H1 (cell line): ENCODE measurements at regions not wholly inside any gene's neighbourhood (a gene's known extent, or its start where the extent isn't known, plus 50 kb on each side); places are given as distances from the start of the nearest gene placed in this dataset.

Source experiments
- SAP30 ChIP-seq: fragments of 300-600 bp; sonication (generic); IDR thresholded peaks from 2 replicates; pipeline ENCODE4 v1.7.1; 2012; ENCODE audit warnings: low read length, moderate library complexity, mild to moderate bottlenecking, inconsistent platforms; ENCODE audit not compliant: insufficient read depth, insufficient replicate concordance
- SP4 ChIP-seq: IDR thresholded peaks from 2 replicates; pipeline ENCODE4 v1.6.1; 2012; ENCODE audit warnings: low read length, inconsistent platforms
- TF ChIP-seq, protein P1 (sequence below), 3 experiments: IDR thresholded peaks; 1 replicate in 2 of 3; 2 replicates in 1 of 3; pipeline versions ENCODE4 v1.5.1 to v1.6.1; 2011; ENCODE audit warnings: low read length in 3 of 3, mild to moderate bottlenecking in 3 of 3, inconsistent platforms in 2 of 3, low read depth in 1 of 3, moderate library complexity in 1 of 3; ENCODE audit not compliant: insufficient read depth in 1 of 3; ENCODE audit errors: control extremely low read depth in 1 of 3

DNA sequence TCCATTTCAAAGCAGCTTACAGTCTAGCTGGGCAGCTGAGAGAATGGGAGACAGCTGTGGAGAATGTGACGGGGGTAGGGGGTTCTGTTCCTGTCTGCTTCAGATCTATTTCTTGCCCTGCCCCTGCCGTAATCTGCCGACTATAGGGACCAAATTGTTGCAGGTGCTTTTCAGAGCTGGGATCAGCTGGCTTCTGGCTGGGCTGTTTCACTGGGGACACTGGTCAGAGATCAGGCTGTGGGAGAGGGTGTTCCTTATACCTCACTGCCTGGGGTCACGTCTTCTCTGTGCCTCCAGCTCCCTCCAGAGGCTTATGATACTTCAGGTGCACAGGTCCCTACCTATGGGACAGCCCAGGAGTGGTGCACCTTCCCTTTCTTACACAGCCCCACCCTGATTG lies 514.9 kb upstream of the GOT2 start (continued):
- TF ChIP-seq, protein P1, sequence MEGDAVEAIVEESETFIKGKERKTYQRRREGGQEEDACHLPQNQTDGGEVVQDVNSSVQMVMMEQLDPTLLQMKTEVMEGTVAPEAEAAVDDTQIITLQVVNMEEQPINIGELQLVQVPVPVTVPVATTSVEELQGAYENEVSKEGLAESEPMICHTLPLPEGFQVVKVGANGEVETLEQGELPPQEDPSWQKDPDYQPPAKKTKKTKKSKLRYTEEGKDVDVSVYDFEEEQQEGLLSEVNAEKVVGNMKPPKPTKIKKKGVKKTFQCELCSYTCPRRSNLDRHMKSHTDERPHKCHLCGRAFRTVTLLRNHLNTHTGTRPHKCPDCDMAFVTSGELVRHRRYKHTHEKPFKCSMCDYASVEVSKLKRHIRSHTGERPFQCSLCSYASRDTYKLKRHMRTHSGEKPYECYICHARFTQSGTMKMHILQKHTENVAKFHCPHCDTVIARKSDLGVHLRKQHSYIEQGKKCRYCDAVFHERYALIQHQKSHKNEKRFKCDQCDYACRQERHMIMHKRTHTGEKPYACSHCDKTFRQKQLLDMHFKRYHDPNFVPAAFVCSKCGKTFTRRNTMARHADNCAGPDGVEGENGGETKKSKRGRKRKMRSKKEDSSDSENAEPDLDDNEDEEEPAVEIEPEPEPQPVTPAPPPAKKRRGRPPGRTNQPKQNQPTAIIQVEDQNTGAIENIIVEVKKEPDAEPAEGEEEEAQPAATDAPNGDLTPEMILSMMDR (IDR thresholded peaks at IDR 0.05; ENCODE audit: control extremely low read depth in 1 of 3, insufficient read depth in 1 of 3, low read depth in 1 of 3, low read length in 3 of 3) = peak; percentile 52 to 64 (median 57)
- TF ChIP-seq SAP30 (no peak), SP4 (no peak)
